ENCODE measurements at regions not wholly inside any gene's neighbourhood (a gene's known extent, or its start where the extent isn't known, plus 50 kb on each side); places are given as distances from the start of the nearest gene placed in this dataset. TPM values are rescaled to one million over a fixed set of nuclear protein-coding genes. Genes with fewer than 3 reads are reported as not detected.
"Not testable (repeated sequence)": the region's sequence is repeated elsewhere in the genome, so short reads cannot be mapped to it uniquely, and the experiment has no call there.

GRCh38 chr17:30589431-30589830 lies 112.2 kb downstream of the GOSR1 start:
- no peaks in the 10 kb centered on the region for H3K36me3 ChIP-seq (ENCODE audit: control insufficient read depth, insufficient read depth, low read length)
- H3K27me3 ChIP-seq (ENCODE audit: control insufficient read depth, insufficient read depth, low read length): no peaks in the 10 kb centered on the region
- no peak overlapping the region for H3K4me3 ChIP-seq (ENCODE audit: low read depth, low read length)
- WGBS (ENCODE audit: insufficient coverage): 100% methylated on average over 1 of the region's 1 CpG
- H3K9me3 ChIP-seq (ENCODE audit: control insufficient read depth, insufficient read depth, low read length): no peaks in the 10 kb centered on the region
- no peaks in the 10 kb centered on the region for H3K4me1 ChIP-seq (ENCODE audit: control insufficient read depth, insufficient read depth, low read length)
- H3K27ac ChIP-seq (ENCODE audit: low read depth, low read length): no peak overlapping the region
- no peak for DNase-seq (ENCODE audit: low read depth in 4 of 6, low spot score in 6 of 6)

GRCh38 chr17:30588798-30589247 lies 111.6 kb downstream of the GOSR1 start:
- Histone ChIP-seq H3K4me1 (ENCODE audit: control insufficient read depth, insufficient read depth, low read length) (no peaks in the 10 kb centered on the region), H3K27ac (ENCODE audit: low read depth, low read length) (no peak overlapping the region), H3K27me3 (ENCODE audit: control insufficient read depth, insufficient read depth, low read length) (no peaks in the 10 kb centered on the region), H3K4me3 (ENCODE audit: low read depth, low read length) (no peak overlapping the region), H3K36me3 (ENCODE audit: control insufficient read depth, insufficient read depth, low read length) (no peaks in the 10 kb centered on the region), H3K9me3 (ENCODE audit: control insufficient read depth, insufficient read depth, low read length) (no peaks in the 10 kb centered on the region)
- WGBS (ENCODE audit: insufficient coverage): 89% methylated on average over 4 of the region's 7 CpGs
- DNase-seq (ENCODE audit: low read depth in 4 of 6, low spot score in 6 of 6): no peak

- Histone ChIP-seq H3K4me3 (ENCODE audit: low read depth, low read length) (no peak overlapping the region), H3K27me3 (ENCODE audit: control insufficient read depth, insufficient read depth, low read length) (no peaks in the 10 kb centered on the region), H3K4me1 (ENCODE audit: control insufficient read depth, insufficient read depth, low read length) (no peaks in the 10 kb centered on the region), H3K27ac (ENCODE audit: low read depth, low read length) (no peak overlapping the region), H3K36me3 (ENCODE audit: control insufficient read depth, insufficient read depth, low read length) (no peaks in the 10 kb centered on the region), H3K9me3 (ENCODE audit: control insufficient read depth, insufficient read depth, low read length) (no peaks in the 10 kb centered on the region)
- WGBS (ENCODE audit: insufficient coverage): 96% methylated on average over 4 of the region's 5 CpGs
- DNase-seq (ENCODE audit: low read depth in 4 of 6, low spot score in 6 of 6): no peak
Observed at GRCh38 chr17:30586818-30587595, 109.8 kb downstream of the GOSR1 start.

GRCh38 chr17:30584810-30585209 lies 107.6 kb downstream of the GOSR1 start:
- Histone ChIP-seq H3K27ac (ENCODE audit: low read depth, low read length) (no peak overlapping the region), H3K9me3 (ENCODE audit: control insufficient read depth, insufficient read depth, low read length) (no peaks in the 10 kb centered on the region), H3K4me3 (ENCODE audit: low read depth, low read length) (no peak overlapping the region), H3K4me1 (ENCODE audit: control insufficient read depth, insufficient read depth, low read length) (no peaks in the 10 kb centered on the region), H3K36me3 (ENCODE audit: control insufficient read depth, insufficient read depth, low read length) (no peaks in the 10 kb centered on the region), H3K27me3 (ENCODE audit: control insufficient read depth, insufficient read depth, low read length) (no peaks in the 10 kb centered on the region)
- no peak for DNase-seq (ENCODE audit: low read depth in 4 of 6, low spot score in 6 of 6)
- WGBS (ENCODE audit: insufficient coverage): 50% methylated on average over 5 of the region's 5 CpGs

- Histone ChIP-seq H3K36me3 (ENCODE audit: control insufficient read depth, insufficient read depth, low read length) (no peaks in the 10 kb centered on the region), H3K9me3 (ENCODE audit: control insufficient read depth, insufficient read depth, low read length) (no peaks in the 10 kb centered on the region), H3K4me1 (ENCODE audit: control insufficient read depth, insufficient read depth, low read length) (no peaks in the 10 kb centered on the region), H3K27me3 (ENCODE audit: control insufficient read depth, insufficient read depth, low read length) (no peaks in the 10 kb centered on the region), H3K27ac (ENCODE audit: low read depth, low read length) (no peak overlapping the region), H3K4me3 (ENCODE audit: low read depth, low read length) (no peak overlapping the region)
- no peak for DNase-seq (ENCODE audit: low read depth in 4 of 6, low spot score in 6 of 6)
- WGBS (ENCODE audit: insufficient coverage): no CpG with 5 or more reads among the region's 2 CpGs
Observed at GRCh38 chr17:30580916-30581315, 103.7 kb downstream of the GOSR1 start.

GRCh38 chr17:30579610-30580315 lies 102.6 kb downstream of the GOSR1 start:
- 40% methylated on average over 1 of the region's 5 CpGs for WGBS (ENCODE audit: insufficient coverage)
- DNase-seq (ENCODE audit: low read depth in 4 of 6, low spot score in 6 of 6): peak in 1 of 6 donors; percentile 11
- H3K9me3 ChIP-seq (ENCODE audit: control insufficient read depth, insufficient read depth, low read length): no peaks in the 10 kb centered on the region
- no peaks in the 10 kb centered on the region for H3K4me1 ChIP-seq (ENCODE audit: control insufficient read depth, insufficient read depth, low read length)
- no peaks in the 10 kb centered on the region for H3K36me3 ChIP-seq (ENCODE audit: control insufficient read depth, insufficient read depth, low read length)
- H3K27me3 ChIP-seq (ENCODE audit: control insufficient read depth, insufficient read depth, low read length): no peaks in the 10 kb centered on the region
- no peak overlapping the region for H3K4me3 ChIP-seq (ENCODE audit: low read depth, low read length)
- H3K27ac ChIP-seq (ENCODE audit: low read depth, low read length): no peak overlapping the region

- not testable (repeated sequence) for H3K27ac ChIP-seq (ENCODE audit: low read depth, low read length); H3K4me3 ChIP-seq (ENCODE audit: low read depth, low read length); H3K9me3 ChIP-seq (ENCODE audit: control insufficient read depth, insufficient read depth, low read length); H3K36me3 ChIP-seq (ENCODE audit: control insufficient read depth, insufficient read depth, low read length); DNase-seq (ENCODE audit: low read depth in 4 of 6, low spot score in 6 of 6); H3K4me1 ChIP-seq (ENCODE audit: control insufficient read depth, insufficient read depth, low read length); H3K27me3 ChIP-seq (ENCODE audit: control insufficient read depth, insufficient read depth, low read length)
- WGBS (ENCODE audit: insufficient coverage): 92% methylated on average over 5 of the region's 9 CpGs
Observed at GRCh38 chr17:30578015-30578717, 101.0 kb downstream of the GOSR1 start.

Small RNAs in the stretch of these regions (small RNA-seq; reads per million reads assigned to genes)
- gene AC005562.1 (ENCODE audit: low replicate concordance): not detected
- gene AC127024.7 (ENCODE audit: low replicate concordance): not detected
- gene RN7SL316P (ENCODE audit: low replicate concordance): not detected

Measured in spinal cord (tissue), 10 donors.